ENCODE measurements at regions not wholly inside any gene's neighbourhood (a gene's known extent, or its start where the extent isn't known, plus 50 kb on each side); places are given as distances from the start of the nearest gene placed in this dataset.
"Not testable (repeated sequence)": the region's sequence is repeated elsewhere in the genome, so short reads cannot be mapped to it uniquely, and the experiment has no call there.

- ATAC-seq, result no peak
- Histone ChIP-seq H3K27me3 (no peaks in the 10 kb centered on the region), H3K4me3 (no peak overlapping the region), H3K27ac (no peak overlapping the region), H3K9me3 (no peaks in the 10 kb centered on the region), H3K4me1 (no peaks in the 10 kb centered on the region), H3K36me3 (no peaks in the 10 kb centered on the region)
- in situ Hi-C loops (cut with MboI; ENCODE audit: low sequenced_read_pairs in 4 of 4) (no loop called here), intact Hi-C loops (cut with DNase I; ENCODE audit: low total_unique reads) (no loop called here)
- TF ChIP-seq CTCF (IDR thresholded peaks at IDR 0.05 in 4 of 5, conservative IDR thresholded peaks at IDR 0.05 in 1 of 5), result no peak
- TF ChIP-seq POLR2A (IDR thresholded peaks at IDR 0.05), result no peak
- DNase-seq, result no peak
These were observed 169.7 kb upstream of the TFAP2D start for GRCh38 chr6:50543666-50544065.

GRCh38 chr6:50549026-50549425, 164.3 kb upstream of the TFAP2D start:
- TF ChIP-seq CTCF (IDR thresholded peaks at IDR 0.05 in 4 of 5, conservative IDR thresholded peaks at IDR 0.05 in 1 of 5) (no peak), POLR2A (IDR thresholded peaks at IDR 0.05) (no peak)
- in situ Hi-C loops (cut with MboI; ENCODE audit: low sequenced_read_pairs in 4 of 4), result no loop called here
- Histone ChIP-seq H3K27me3 (no peaks in the 10 kb centered on the region), H3K4me1 (no peaks in the 10 kb centered on the region), H3K4me3 (no peak overlapping the region), H3K9me3 (no peaks in the 10 kb centered on the region), H3K27ac (no peak overlapping the region), H3K36me3 (no peaks in the 10 kb centered on the region)
- ATAC-seq (no peak), DNase-seq (no peak)
- intact Hi-C loops (cut with DNase I; ENCODE audit: low total_unique reads), result no loop called here

- no peak overlapping the region for H3K4me3 ChIP-seq
- intact Hi-C loops (cut with DNase I; ENCODE audit: low total_unique reads) (no loop called here), in situ Hi-C loops (cut with MboI; ENCODE audit: low sequenced_read_pairs in 4 of 4) (no loop called here)
- no peaks in the 10 kb centered on the region for H3K36me3 ChIP-seq
- ATAC-seq (no peak), DNase-seq (no peak)
- H3K4me1 ChIP-seq, result no peaks in the 10 kb centered on the region
- H3K27me3 ChIP-seq, result no peaks in the 10 kb centered on the region
- no peaks in the 10 kb centered on the region for H3K9me3 ChIP-seq
- no peak overlapping the region for H3K27ac ChIP-seq
- TF ChIP-seq CTCF (IDR thresholded peaks at IDR 0.05 in 4 of 5, conservative IDR thresholded peaks at IDR 0.05 in 1 of 5) (no peak), POLR2A (IDR thresholded peaks at IDR 0.05) (no peak)
These were observed 163.9 kb upstream of the TFAP2D start for GRCh38 chr6:50549475-50549874.

GRCh38 chr6:50555982-50556381, 157.3 kb upstream of the TFAP2D start:
- intact Hi-C loops (cut with DNase I; ENCODE audit: low total_unique reads) (no loop called here), in situ Hi-C loops (cut with MboI; ENCODE audit: low sequenced_read_pairs in 4 of 4) (no loop called here)
- Histone ChIP-seq H3K4me1 (no peaks in the 10 kb centered on the region), H3K36me3 (no peaks in the 10 kb centered on the region), H3K27me3 (no peaks in the 10 kb centered on the region), H3K27ac (no peak overlapping the region), H3K9me3 (no peaks in the 10 kb centered on the region), H3K4me3 (no peak overlapping the region)
- TF ChIP-seq POLR2A (IDR thresholded peaks at IDR 0.05) (no peak), CTCF (IDR thresholded peaks at IDR 0.05 in 4 of 5, conservative IDR thresholded peaks at IDR 0.05 in 1 of 5) (no peak)
- ATAC-seq (no peak), DNase-seq (no peak)

GRCh38 chr6:50565004-50565403, 148.3 kb upstream of the TFAP2D start:
- Histone ChIP-seq H3K27ac (no peak overlapping the region), H3K4me1 (no peaks in the 10 kb centered on the region), H3K27me3 (no peaks in the 10 kb centered on the region), H3K4me3 (no peak overlapping the region), H3K36me3 (no peaks in the 10 kb centered on the region), H3K9me3 (no peaks in the 10 kb centered on the region)
- in situ Hi-C loops (cut with MboI; ENCODE audit: low sequenced_read_pairs in 4 of 4), result no loop called here
- no peak for ATAC-seq
- TF ChIP-seq POLR2A (IDR thresholded peaks at IDR 0.05) (no peak), CTCF (IDR thresholded peaks at IDR 0.05 in 4 of 5, conservative IDR thresholded peaks at IDR 0.05 in 1 of 5) (no peak)
- no peak for DNase-seq
- intact Hi-C loops (cut with DNase I; ENCODE audit: low total_unique reads), result no loop called here

GRCh38 chr6:50571230-50571629, 142.1 kb upstream of the TFAP2D start:
- intact Hi-C loops (cut with DNase I; ENCODE audit: low total_unique reads); H3K4me3 ChIP-seq; H3K9me3 ChIP-seq; H3K27me3 ChIP-seq; in situ Hi-C loops (cut with MboI; ENCODE audit: low sequenced_read_pairs in 4 of 4); H3K4me1 ChIP-seq; DNase-seq; H3K27ac ChIP-seq; H3K36me3 ChIP-seq; ATAC-seq: not testable (repeated sequence)
